SH-SY5Y (cell line): ENCODE measurements at regions not wholly inside any gene's neighbourhood (a gene's known extent, or its start where the extent isn't known, plus 50 kb on each side); places are given as distances from the start of the nearest gene placed in this dataset.

ENCODE experiments used
- GATA2 ChIP-seq: IDR thresholded peaks from 2 replicates; pipeline ENCODE4 v1.6.1; 2011; ENCODE audit warnings: mild to moderate bottlenecking, low read depth, low read length
- GATA3 ChIP-seq: IDR thresholded peaks from 2 replicates; pipeline ENCODE4 v1.6.1; 2011; ENCODE audit warnings: low read depth, mild to moderate bottlenecking, low read length, moderate library complexity

DNA sequence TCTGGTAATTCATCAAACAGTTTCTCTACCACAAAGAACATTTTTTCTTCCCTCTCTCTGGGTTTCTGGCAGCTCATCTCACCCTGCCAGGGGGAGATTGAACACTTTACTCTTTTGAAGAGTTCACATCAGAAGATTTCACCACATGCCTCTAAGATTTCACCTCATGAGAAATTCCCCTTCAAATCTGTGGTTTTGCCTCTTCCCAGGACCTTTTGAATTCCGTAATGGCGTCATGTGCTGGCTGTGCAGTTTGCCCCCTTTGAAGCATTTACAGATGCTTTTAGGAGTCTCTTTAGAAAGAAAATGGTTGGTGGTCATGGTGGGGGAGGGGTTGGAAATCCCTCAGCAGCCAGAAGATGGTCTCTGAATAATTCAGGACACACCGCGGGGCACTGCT lies 486.1 kb downstream of the QKI start:
- TF ChIP-seq GATA2 (no peak), GATA3 (no peak)

DNA sequence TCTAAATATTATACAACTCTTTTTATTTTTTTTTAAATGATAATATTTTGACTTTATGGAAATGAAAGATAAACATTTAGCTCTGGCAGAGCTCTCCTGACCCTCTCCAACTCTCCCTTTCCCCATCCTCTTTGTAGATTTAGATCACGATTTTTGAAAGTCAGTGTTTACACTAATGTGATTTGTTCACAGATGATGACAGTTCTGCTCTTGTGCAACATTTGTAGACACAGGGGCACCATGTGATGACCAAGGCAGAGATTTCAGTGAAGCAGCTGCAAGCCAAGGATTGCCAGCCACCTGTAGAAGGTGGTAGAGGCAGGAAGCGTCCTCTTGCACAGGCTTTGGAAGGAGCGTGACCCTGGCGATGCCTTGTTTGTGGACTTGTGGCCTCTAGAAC lies 483.2 kb downstream of the QKI start:
- TF ChIP-seq GATA3 = no peak
- no peak for TF ChIP-seq GATA2

DNA sequence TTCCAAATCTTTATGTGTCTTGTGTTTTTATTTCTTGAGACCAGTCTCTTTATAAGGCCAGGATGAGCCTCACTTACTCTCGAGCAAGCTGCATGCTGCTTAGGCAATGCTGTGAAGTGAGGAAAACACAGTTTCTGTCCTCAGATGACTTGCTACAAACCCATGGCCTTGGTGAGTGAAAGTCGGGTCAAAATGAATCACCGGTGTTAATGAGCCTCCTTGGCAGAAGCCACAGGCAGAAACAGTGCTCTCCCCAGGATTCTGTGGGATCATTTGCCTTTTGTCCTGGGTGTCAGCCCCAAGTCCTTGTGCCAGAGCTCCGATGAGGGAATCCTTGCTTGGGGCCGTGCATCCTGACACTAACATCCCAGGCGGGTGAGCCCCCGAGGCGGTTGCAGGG lies 482.5 kb downstream of the QKI start:
- TF ChIP-seq GATA2 = no peak
- TF ChIP-seq GATA3 = no peak

DNA sequence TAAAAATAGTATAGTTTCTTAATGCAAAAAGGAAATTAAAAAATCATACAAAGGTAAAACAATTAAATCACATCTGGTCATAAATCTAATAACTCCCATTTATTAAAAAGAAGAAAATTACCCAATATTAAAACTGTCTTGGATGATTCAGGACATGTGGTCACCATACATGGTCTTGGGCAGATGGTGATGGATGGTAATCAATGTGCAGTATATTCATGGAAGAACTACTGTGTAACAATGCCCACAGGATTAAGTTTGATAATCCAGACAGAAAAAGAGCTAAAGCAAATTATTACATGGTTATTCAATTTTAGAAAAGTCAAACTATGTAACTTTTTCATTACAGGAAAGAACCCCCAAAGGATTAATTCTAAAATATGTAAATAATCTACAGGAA lies 480.6 kb downstream of the QKI start:
- TF ChIP-seq GATA3 (no peak), GATA2 (no peak)

DNA sequence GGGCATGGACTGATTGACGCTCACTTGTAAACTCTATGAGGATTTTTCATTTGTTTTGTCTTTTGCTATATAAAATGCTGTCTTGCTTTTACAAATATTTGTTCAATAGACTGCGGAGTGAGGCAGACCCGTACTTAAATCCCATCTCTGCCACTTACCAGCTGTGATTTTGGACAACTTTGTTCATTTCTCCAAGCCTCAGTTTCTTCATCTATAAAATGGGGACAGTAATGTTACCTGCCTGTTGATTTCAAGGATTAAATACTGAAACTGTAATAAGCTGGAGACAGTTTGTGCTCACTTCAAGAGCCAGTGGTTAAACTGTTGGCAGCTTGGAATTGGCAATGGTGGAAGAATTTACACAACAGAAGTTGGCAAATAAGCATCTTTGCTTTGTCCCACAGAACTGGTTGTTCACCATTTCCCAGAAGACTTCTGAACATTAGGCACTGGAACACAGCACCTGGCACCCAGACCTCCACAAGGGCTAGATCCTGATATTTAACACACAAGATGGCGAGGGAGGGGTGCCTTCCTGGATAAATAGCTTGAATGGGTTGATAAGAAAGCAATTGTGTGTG lies 479.2 kb downstream of the QKI start:
- TF ChIP-seq GATA3 (no peak), GATA2 (no peak)

DNA sequence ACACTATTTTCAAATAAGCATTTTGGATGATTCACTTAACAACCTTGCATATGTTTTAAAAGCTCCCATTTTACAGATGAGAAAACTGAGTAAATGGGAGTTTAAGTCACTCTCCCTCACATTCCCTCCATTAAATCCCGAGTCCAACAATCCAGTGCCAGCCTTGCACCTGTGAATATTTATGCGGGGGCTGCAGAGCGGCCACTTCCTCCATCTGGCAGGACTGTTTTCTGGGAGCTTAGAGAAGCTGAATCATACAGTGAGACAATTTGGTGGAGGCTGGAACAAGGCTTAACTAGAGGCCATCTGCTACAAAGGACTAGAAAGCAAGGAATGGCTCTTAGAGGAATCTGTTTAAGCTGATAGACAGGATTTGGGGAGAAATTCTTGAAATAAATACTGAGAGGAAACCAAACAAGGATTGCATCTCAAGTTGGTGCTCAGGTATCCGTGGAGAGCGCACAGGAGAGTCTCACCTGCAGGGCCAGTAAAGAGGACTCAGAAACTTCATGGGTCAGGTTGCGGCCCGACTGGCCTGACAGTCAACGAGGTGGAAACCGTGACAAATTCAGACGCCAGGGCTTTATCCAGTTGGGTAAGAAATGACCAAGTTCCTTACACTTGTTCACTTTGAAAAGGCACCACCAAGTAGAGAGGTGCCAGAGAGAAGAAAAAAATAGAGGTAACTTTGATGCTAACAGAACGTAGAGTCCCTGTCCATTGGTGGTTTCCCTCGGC lies 478.5 kb downstream of the QKI start:
- TF ChIP-seq GATA3 (no peak), GATA2 (no peak)

DNA sequence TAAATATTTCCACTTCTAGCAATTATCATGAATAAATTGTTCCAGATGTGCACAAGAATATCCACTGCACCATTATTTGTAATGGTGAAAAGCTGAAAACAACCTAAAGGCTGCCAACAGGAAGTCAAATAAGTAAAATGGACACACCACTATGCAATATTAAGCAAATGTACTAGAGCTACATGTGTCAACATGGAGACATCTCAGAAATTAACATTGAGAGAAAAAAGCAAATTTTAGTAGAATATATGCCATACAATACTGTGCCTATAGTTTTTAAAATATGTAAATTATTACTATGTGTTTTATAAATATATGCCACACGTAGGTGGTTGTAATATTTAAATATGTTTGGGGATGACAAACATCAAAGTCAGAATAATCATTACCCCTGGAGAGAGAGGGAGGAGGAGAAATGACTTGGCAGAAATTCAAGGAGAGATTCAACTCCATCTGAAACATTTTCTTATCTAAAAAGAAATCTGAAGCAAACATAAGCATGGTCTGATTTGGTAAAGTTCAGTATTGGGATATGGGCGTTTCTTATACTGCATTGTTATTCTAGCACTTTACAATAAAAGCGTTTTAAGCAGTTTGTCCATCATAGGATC lies 475.5 kb downstream of the QKI start:
- TF ChIP-seq GATA3 (no peak), GATA2 (no peak)

DNA sequence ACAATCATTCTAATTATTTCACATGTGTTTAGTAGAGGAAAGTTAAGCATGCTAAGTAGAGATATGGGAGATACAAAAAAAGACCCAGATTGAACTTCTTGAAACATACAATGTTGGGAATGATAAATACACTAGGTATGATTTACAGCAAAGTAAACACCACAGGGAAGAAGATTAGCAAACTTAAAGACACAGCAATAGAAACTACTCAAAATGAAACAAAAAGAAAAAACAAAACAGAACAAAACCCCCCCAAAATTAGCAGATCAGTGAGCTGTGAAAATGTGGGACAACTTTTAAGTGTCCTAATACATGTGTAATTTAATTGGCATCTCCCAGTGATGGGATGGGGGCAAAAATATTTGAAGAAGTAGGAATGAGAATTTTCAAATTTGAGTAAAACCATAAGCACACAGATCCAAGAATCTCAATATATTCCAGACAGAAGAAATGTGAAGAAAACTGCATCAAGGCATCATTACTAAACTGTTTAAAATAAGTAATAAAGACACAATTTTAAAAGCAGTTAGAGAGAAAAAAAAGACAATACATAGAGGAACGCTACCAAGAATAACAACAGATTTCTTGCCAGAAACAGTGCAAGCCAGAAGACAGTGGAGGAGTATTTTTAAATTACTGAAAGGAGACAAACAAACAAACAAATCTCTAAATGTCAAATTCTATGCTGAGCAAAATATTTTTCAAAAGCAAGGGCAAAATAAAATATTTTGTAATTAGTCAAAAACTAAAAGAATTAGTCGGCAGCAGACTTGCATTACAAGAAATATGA lies 473.7 kb downstream of the QKI start:
- TF ChIP-seq GATA3 (no peak), GATA2 (no peak)

DNA sequence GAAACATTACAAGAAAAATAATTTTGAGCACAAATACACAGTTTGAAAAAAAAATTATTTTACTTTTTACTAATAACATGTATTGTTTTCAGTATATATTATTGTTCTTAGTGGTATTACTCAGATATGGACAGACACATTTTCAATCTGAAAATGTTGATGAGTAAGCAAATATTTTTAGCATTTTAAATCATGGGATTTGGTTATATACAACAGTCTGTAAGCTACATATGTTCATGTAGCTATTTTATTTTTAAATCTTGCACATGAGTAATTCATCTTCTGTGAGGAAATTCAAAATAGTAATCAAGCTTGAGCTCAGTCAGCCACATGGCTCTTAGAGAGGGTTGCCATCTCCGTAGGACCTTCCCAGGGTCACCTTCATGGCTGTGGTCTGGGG lies 471.9 kb downstream of the QKI start:
- TF ChIP-seq GATA2 (no peak), GATA3 (no peak)

DNA sequence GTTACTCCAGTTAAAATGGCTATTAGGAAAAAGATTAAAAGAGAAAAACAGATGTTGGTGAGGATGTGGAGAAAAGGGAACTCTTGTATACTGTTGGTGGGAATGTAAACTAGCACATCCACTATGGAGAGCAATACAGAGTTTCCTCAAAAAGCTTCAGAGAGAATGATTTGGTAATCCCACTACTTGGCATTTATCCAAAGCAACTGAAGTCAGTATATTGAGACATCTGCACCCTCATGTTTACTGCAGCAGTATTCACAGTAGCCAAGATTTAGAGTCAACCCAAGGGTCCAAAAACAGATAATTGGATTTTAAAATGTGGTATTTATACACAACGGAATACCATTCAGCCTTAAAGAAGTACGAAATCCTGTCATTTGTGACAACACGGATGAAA lies 469.5 kb downstream of the QKI start:
- TF ChIP-seq GATA3 = no peak
- no peak for TF ChIP-seq GATA2

DNA sequence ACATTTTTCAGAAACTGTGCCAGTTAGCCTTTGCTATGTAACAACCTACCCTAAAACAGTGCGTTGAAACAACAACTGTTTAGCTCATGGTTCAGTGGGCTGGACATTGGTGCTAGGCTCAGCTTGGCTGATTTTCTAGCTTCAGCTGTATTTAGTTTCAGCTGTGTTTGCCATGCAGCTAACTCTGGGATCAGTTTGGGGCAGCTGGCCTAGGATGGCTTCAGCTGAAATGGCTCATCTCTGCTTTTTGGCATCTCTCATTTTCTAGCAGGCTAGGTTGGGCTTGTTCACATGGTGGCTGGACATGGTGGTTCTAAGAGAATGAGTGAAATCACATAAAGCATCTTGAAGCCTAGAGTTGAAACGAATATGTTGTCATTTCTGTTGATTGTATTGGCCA lies 464.2 kb downstream of the QKI start:
- no peak for TF ChIP-seq GATA3
- no peak for TF ChIP-seq GATA2

DNA sequence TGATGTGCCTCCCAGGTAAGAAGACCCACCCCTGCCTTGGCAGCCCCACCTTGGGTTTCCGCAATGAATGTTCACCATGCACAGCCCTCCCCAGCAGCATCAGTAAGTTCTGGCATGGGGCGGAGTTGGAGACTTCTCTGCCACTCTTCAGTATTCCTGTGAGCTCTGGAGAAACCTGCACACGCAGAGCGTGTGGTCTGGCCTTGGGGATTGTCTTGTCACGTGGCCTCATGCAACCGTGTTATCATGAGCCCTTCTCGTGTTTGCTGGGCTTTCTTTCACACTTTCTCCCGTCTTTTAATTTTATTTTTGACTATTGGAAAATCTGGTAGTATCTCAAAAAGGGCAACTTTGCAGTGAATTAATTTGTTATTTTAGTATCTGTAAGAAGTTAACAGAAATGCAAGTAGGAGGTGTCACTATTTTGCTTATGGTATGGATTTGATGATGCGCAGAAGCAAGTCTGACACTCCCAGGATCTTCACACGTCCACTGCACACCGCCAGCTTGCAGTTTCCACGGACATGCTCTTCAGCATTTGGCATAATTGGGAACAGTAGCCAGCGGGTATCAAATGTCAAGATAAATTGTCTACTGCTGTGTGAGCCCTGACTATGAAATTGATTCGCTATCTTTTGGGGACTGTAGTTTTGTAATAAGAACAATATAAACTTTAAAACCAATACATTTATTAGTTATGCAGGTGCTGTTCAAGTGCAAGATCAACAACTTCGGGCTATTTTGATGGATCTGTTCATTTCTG lies 463.5 kb downstream of the QKI start:
- TF ChIP-seq GATA3 (no peak), GATA2 (no peak)

DNA sequence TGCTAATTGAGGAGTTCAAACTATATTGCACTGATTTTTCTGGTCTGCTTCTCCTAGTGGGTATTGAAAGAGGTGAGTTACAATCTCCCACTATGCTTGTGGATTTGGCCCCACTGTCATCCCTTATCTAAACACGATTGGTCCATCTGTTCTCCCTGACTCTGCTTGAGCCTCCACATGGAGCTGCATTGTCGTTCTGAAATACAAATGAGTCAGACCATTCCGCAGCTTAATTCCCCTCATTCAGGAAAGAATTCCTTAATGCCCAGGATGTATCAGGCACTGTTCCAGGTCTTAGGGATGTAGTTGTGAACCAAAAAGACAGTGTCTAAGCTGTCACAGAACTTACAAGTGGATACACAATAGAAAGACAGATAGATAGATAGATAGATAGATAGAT lies 461.9 kb downstream of the QKI start:
- no peak for TF ChIP-seq GATA2
- TF ChIP-seq GATA3 = no peak

DNA sequence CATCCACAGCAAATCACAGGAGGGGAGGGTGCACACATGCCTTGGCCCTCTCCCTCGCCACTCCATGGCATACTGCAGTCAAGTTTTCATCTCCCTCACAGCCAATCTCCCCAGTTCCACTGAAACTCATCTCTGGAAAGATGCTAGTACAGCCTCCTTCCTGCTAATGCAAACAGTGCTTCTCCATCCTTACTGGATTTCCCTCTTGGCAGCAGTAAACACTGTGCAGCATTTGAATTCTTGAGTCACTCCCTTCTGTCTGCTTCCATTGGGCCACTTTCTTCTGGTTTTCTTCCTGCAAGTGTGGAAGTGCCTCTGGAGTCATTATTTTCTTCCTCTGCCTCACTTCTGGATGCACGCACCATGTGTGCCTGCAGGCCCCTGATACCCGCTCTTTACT lies 460.3 kb downstream of the QKI start:
- no peak for TF ChIP-seq GATA2
- TF ChIP-seq GATA3 = no peak
